ENCODE measurements at regions not wholly inside any gene's neighbourhood (a gene's known extent, or its start where the extent isn't known, plus 50 kb on each side); places are given as distances from the start of the nearest gene placed in this dataset.
"Not testable (repeated sequence)": the region's sequence is repeated elsewhere in the genome, so short reads cannot be mapped to it uniquely, and the experiment has no call there.

DNA sequence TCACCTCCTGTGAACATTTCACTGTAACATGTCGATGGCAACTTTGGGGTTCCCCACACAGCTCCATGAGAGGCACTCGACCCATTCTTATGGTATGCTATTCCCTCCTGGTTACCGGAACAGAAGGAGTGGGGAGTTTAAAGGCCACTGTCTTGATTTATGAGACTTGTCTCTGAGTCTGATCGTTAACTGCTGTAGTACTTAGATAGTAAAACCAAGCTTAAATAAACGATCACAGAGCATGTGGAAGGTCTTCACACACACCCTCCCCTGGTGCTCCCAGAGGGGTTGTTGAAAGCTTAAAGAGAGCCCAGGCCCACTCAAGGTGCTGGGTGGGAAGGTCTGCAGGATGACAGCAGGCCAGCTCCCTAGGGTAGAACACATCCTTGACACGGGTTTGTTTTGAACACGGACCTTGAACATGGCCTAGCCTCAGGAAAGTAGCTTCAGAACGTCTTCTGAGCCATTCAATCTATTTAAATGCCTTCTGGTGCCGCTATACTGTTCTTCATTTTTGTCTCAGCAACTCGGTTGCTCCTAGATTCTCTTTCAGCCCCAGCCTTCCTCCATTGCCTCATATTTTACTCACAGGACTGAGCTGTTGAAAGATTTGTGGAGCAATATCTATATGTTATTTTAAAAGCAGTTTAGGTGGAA, 335.3 kb downstream of the FGFR2 start:
- in situ Hi-C loops (cut with HindIII; ENCODE audit: low sequenced_read_pairs), result no loop called here

DNA sequence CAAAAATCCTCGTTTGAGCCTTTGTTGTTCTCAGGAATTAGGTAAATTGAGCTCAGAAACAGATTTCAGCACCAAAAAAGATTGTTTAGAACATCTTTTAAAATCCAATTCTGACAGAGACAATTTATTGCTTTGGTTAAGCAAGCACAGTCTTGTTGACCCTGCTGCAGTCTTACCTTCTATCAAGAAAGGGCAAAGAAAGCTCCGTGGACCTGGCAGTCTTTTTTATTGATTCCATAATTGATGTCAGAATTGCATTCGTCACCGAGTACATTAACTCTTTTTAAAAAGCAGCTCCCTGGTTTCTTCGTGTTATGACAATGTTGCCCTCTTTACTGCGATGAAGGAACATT, 334.8 kb downstream of the FGFR2 start:
- in situ Hi-C loops (cut with HindIII; ENCODE audit: low sequenced_read_pairs), result no loop called here

DNA sequence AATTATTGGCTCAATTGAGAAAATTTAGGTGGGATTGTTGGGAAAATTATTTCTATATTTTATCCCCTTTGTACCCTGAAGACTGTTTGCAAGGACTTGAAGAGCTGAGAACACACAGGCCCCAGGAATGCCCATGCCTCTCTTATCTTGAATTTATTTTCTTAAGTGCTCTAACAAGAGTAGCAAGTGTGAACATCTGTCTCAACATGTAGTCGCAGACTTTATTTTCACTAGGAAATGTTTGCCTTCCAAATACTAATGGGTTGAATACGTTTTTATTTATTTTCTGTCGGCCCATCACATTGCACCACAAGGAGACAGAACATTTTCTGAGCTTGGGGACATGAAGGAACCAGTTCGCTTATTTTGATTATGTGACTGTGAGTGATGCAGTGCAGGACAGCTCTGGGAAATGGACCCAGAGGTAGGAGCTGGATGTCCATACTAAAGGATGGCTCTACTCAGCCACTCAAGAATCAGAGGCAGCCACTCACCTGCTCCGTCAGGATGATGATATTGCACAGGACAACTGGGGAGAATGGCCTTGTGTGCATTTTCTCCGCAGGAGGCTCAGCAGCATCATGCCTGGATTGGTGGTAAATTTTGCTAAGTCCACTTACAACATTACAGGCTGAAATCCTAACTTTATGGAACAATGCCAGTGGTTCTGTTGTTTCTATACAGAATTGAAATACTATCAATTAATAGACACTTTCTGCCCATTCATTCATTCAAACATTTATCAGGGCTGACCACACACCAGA, 332.7 kb downstream of the FGFR2 start:
- in situ Hi-C loops (cut with HindIII; ENCODE audit: low sequenced_read_pairs), result no loop called here

DNA sequence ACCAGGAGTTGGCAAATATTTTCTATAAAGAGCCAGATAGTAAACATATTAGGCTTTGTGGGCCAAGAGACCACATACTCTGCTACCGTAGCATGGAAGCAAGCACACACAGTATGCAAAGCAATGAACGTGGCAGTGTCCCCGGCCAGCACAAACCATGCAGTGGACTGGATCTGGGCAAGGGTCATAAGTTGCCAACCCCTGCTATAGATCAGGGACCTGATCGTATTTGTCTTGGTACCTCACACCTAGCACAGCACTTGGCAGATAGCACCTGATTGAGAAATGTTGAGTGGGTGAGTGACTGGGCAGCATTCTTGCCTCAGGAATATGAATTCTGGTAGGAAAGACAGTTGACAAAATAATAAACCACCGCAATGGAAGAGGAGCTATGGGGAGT, 331.9 kb downstream of the FGFR2 start:
- in situ Hi-C loops (cut with HindIII; ENCODE audit: low sequenced_read_pairs), result no loop called here

- in situ Hi-C loops (cut with HindIII; ENCODE audit: low sequenced_read_pairs), result no loop called here
Observed at GRCh38 chr10:121267236-121268003, 330.8 kb downstream of the FGFR2 start.

GRCh38 chr10:121268363-121268762, 329.9 kb downstream of the FGFR2 start:
- in situ Hi-C loops (cut with HindIII; ENCODE audit: low sequenced_read_pairs), result no loop called here

- in situ Hi-C loops (cut with HindIII; ENCODE audit: low sequenced_read_pairs), result no loop called here
Observed at GRCh38 chr10:121268863-121269432, 329.3 kb downstream of the FGFR2 start.

DNA sequence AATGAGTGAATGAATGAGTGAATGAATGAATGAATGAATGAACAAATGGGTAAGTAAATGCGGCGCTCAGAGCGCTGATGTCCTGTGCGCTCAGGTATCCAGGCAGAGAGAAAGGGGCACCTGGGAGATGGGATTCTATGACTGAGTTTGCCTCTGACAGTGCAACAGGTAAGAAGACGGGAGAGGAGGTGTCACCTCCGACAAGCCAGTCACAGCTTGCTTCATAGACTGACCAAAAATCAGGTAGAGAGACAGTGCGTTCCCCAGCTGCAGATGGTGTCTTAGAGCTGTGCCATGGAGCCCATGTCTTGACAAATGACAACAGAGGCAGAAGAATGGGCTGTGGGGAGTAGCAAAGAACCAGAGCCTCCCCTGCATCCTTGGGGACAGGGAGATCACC, 327.3 kb downstream of the FGFR2 start:
- in situ Hi-C loops (cut with HindIII; ENCODE audit: low sequenced_read_pairs), result no loop called here

DNA sequence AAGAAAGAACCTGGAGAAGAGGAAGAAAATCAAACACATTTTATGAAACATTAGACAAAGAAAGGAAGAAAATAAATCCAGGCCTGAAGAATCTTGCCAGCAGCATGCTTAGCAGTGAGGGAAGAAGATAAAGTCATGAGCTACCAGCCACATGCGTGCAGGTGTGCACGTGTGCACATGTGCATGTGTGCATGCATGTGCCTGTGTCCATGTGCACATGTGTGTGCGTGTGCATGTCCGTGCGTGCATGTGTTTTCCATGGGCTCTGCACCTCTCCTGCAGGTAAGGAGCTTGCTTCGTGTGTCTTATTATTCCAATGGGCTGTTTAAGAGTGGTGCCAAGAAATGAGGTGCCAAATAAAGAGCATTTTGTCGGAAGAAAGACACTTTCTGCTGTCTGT, 322.2 kb downstream of the FGFR2 start:
- in situ Hi-C loops (cut with HindIII; ENCODE audit: low sequenced_read_pairs), result no loop called here

DNA sequence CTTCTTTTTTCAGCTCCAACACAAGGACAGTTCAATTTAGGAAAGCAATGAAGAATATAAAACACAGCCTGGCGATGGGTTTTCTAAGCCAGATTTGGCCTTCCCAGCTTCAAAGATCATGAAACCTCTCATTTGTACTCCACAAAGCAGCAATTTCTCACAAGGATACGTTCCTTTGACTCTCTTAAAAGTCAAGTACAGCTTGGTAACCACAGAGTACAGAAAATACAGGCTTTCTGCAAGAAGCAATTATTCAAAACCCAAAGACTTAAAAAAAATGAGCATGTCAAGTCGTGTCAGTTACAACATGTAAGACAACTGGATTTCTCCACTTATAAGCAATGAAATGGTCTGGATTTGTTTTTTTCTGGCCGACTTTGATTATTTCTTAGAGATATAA, 321.4 kb downstream of the FGFR2 start:
- in situ Hi-C loops (cut with HindIII; ENCODE audit: low sequenced_read_pairs), result no loop called here

DNA sequence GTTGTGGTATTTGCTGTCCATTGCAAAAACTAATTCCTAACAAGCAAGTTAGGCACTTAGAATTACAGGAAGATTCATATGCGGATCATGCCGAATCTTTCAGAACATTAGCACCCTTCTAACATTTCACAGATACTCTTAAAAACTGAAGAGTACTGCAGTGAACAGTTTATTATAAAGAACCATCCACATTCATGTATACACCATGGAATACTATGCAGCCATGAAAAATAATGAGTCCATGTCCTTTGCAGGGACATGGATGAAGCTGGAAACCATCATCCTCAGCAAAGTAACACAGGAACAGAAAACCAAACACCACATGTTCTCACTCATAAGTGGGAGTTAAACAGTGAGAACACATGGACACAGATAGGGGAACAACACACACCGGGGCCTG, 319.9 kb downstream of the FGFR2 start:
- in situ Hi-C loops (cut with HindIII; ENCODE audit: low sequenced_read_pairs), result not testable (repeated sequence)

DNA sequence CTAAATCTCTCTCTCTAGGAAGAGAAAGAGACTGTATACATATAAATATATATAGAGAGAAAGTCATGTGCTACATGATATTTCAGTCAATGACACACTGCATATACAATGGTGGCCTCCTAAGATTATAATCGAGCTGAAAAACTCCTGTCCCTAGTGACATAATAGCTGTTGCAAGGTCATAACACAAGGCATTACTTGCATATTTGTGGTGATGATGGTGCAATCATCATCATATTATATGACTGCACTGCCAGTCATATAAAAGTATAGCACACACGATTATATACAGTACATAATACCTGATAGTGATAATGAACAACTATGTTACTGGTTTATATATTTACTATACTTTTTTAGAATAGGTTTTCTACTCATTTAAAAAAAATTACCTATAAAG, 316.7 kb downstream of the FGFR2 start:
- in situ Hi-C loops (cut with HindIII; ENCODE audit: low sequenced_read_pairs), result no loop called here

- in situ Hi-C loops (cut with HindIII; ENCODE audit: low sequenced_read_pairs), result no loop called here
Observed at GRCh38 chr10:121282264-121282663, 316.0 kb downstream of the FGFR2 start.

- in situ Hi-C loops (cut with HindIII; ENCODE audit: low sequenced_read_pairs), result no loop called here
Observed at GRCh38 chr10:121282797-121283515, 315.3 kb downstream of the FGFR2 start.

DNA sequence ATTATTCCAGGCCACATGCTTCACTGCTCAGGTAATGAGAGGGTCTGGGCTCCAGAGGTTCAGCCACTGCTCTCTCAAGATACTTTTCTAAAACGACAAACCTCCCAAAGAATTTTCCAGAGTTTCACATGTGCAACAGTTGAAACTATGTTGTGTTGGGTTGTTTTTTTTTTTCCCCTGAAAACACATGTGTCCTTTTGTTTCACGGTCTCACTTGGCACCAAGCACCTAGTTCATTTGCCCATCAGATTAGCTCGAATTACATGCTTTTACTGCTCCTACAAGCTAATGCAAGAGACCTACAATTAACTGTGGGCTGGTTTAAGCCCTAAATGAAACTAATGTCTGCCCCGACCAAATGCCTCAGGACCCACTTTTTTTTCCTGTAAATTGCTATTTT, 313.3 kb downstream of the FGFR2 start:
- in situ Hi-C loops (cut with HindIII; ENCODE audit: low sequenced_read_pairs), result no loop called here

DNA sequence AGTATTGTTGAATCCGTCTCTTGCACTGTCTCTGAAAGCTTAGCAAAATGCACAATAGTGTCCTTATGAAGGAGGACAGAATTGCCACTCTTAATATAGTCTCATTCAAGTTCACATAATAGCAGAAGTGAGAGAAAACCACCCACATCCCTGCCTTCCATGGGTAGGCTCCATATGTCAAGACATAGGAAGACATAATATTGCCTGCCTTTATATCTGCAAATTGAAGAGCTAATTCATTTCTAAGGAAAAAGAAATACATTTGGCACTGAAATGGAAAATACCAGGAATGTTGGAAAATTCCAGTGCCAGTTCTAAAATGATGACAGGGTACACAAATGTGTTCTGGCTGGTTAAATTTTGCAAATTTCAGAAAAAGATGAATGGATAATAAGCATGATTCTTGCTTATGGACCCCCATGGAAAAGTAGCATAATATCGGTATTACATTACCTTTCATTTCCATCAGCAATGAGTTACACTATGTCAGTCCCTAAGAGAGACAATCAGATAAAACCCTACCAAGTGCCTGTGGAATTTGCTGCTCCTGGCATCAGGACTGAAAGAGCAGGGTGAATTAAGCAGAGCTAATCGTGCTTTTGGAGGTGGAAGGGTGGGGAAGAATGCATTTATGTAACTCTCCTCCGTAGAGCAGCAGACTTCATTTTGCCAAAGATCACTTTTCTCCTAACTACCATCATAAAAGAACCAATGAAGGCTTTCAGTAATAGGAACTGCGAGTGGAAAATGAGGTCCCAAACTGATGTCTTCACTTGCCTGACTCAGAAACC, 312.6 kb downstream of the FGFR2 start:
- in situ Hi-C loops (cut with HindIII; ENCODE audit: low sequenced_read_pairs), result no loop called here

DNA sequence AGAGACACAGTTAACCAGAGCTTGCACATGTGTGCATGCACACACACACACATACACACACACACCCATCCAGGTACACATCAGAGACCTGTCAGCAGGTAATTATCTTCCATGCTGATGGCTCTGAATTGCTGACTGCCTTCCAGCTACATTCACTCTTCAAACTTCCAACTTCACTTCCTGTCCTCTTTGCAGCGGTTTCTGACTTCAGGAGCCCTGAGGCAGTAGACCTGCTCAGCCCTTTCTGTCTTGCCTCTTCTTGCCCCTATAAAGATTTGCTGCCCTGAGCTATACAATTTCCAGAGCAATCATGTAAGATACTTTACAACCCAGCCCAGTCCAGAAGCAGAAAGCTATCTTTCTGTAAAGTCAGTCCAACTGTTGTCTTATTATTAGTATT, 310.2 kb downstream of the FGFR2 start:
- in situ Hi-C loops (cut with HindIII; ENCODE audit: low sequenced_read_pairs), result no loop called here

DNA sequence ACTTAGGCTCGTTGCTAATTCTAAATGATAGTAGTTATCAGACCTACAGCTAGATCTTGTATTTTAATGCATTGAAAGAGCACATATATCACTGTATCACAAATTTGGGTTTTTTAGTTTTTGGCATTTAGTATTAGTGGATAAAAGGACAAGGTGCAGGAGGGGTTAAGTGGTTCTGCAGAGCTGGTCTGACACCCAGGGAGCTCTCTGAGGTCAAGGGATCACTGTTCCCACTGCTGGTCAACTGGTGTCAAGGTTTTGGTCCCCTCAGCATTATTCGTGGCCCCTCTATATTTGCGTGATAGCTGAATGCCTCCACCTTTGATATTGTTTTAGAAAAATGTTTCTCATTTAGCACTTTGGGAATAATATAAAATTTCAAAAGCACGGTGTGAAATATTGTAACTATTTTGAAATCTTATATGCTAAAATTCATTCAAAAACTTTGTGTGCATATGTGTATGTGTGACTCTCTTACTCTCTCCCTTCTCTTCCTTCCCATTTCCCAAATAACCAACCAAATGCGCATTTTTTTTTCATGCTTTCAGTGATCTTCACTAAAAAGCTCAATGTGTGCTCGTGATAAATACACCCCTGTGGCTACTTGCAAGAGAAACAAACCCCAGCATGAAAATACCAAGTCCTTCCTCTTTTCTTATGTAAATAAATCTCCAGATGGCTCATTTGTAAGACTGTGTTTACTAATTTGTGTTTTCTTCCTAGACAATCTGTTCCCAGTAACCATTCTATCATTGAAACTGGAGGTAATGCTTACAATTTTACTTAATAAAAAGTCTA, 309.2 kb downstream of the FGFR2 start:
- in situ Hi-C loops (cut with HindIII; ENCODE audit: low sequenced_read_pairs), result no loop called here

DNA sequence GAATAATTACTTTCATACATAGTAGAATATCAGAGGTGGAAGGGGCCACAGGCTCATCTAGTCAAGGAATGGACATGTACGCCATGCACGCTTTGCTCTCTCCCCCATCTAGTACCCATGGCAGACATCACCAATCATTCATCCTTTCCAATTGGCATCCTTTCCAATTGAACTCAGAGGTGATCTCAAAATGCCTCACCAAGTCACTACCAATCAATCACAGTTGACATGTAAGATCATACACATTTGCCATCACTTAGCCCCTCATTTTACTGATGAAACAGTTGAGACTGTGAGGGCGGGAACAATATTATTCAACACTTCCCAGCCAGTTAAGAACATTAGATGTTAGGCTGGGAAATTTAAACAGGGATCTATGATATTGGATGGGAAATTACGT, 308.4 kb downstream of the FGFR2 start:
- in situ Hi-C loops (cut with HindIII; ENCODE audit: low sequenced_read_pairs), result no loop called here

Data from endothelial cell of hepatic sinusoid (primary cell).